ENCODE measurements at regions not wholly inside any gene's neighbourhood (a gene's known extent, or its start where the extent isn't known, plus 50 kb on each side); places are given as distances from the start of the nearest gene placed in this dataset.

DNA sequence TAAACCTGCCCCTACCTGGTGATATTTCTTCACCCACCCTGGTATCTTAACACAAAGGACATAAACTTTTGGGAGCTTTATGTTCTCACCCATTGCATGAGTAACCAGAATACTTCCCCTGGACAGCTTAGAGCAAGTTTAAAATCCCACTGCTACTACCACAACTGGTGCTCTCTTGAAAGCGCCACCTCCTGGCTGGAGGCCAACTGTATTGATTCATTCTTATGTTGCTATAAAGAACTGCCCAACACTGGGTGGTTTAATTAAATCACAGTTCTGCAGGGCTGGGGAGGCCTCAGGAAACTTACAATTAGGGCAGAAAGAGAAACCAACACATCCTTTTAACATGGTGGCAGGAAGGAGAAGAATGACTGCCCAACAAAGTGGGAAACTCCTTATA is 592.4 kb downstream of the EPHA3 start:
- ChIA-PET CTCF (interaction anchor here (0.6 kb wide), 1 partner anchor 49 kb away, joined by 4 read pairs; no protein-coding TSS in a partner anchor), POLR2A (no interaction called here)
- Mint-ChIP-seq H3K27ac (no peak overlapping the region), H3K9me3 (peaks cover 54% of the 10 kb centered on the region), H3K27me3 (ENCODE audit: low read depth) (no peaks in the 10 kb centered on the region), H3K4me1 (no peaks in the 10 kb centered on the region), H3K36me3 (peaks cover 32% of the 10 kb centered on the region), H3K4me3 (no peak overlapping the region)
- no peak for ATAC-seq
- no peak for TF ChIP-seq NFATC4 (CRISPR knock-in tag; IDR thresholded peaks at IDR 0.05)
- TF ChIP-seq JUN (CRISPR knock-in tag; IDR thresholded peaks at IDR 0.05) = no peak
- TF ChIP-seq RELA (CRISPR knock-in tag; IDR thresholded peaks at IDR 0.05; ENCODE audit: borderline replicate concordance) = no peak
- no peak for DNase-seq (ENCODE audit: low spot score)

DNA sequence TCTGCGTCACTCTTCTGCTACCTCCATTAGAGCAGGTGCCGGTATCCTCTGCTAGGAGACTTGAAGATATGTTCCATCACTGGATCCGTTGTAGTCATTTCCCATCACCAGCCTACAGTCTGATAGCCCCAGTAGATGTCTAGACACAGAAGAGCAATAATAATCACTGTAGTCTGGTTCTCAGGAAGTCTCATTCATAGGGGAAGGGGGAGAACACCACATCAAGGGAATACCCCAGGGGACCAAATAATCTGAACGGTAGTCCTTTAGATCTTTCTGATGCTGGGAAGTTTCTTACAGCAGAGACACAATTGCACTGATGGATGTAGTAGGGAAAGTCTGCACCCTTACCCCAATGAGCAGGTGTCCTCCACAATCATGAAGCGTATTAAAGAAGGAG is 595.0 kb downstream of the EPHA3 start:
- no peaks in the 10 kb centered on the region for H3K4me1 Mint-ChIP-seq
- H3K9me3 Mint-ChIP-seq = peaks cover 61% of the 10 kb centered on the region
- ChIA-PET POLR2A (no interaction called here), CTCF (no interaction called here)
- H3K27ac Mint-ChIP-seq = no peak overlapping the region
- peaks cover 37% of the 10 kb centered on the region for H3K36me3 Mint-ChIP-seq
- no peaks in the 10 kb centered on the region for H3K27me3 Mint-ChIP-seq (ENCODE audit: low read depth)
- DNase-seq (ENCODE audit: low spot score) = no peak
- ATAC-seq = no peak
- no peak overlapping the region for H3K4me3 Mint-ChIP-seq
- TF ChIP-seq NFATC4 (CRISPR knock-in tag; IDR thresholded peaks at IDR 0.05) (no peak), NFYB (CRISPR knock-in tag; conservative IDR thresholded peaks at IDR 0.05; ENCODE audit: low read depth) (no peak), RORB (CRISPR knock-in tag; IDR thresholded peaks at IDR 0.05) (no peak)
- TF ChIP-seq, protein P1, sequence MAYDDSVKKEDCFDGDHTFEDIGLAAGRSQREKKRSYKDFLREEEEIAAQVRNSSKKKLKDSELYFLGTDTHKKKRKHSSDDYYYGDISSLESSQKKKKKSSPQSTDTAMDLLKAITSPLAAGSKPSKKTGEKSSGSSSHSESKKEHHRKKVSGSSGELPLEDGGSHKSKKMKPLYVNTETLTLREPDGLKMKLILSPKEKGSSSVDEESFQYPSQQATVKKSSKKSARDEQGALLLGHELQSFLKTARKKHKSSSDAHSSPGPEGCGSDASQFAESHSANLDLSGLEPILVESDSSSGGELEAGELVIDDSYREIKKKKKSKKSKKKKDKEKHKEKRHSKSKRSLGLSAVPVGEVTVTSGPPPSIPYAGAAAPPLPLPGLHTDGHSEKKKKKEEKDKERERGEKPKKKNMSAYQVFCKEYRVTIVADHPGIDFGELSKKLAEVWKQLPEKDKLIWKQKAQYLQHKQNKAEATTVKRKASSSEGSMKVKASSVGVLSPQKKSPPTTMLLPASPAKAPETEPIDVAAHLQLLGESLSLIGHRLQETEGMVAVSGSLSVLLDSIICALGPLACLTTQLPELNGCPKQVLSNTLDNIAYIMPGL (CRISPR knock-in tag; IDR thresholded peaks at IDR 0.05) = no peak
- TF ChIP-seq, protein P2, sequence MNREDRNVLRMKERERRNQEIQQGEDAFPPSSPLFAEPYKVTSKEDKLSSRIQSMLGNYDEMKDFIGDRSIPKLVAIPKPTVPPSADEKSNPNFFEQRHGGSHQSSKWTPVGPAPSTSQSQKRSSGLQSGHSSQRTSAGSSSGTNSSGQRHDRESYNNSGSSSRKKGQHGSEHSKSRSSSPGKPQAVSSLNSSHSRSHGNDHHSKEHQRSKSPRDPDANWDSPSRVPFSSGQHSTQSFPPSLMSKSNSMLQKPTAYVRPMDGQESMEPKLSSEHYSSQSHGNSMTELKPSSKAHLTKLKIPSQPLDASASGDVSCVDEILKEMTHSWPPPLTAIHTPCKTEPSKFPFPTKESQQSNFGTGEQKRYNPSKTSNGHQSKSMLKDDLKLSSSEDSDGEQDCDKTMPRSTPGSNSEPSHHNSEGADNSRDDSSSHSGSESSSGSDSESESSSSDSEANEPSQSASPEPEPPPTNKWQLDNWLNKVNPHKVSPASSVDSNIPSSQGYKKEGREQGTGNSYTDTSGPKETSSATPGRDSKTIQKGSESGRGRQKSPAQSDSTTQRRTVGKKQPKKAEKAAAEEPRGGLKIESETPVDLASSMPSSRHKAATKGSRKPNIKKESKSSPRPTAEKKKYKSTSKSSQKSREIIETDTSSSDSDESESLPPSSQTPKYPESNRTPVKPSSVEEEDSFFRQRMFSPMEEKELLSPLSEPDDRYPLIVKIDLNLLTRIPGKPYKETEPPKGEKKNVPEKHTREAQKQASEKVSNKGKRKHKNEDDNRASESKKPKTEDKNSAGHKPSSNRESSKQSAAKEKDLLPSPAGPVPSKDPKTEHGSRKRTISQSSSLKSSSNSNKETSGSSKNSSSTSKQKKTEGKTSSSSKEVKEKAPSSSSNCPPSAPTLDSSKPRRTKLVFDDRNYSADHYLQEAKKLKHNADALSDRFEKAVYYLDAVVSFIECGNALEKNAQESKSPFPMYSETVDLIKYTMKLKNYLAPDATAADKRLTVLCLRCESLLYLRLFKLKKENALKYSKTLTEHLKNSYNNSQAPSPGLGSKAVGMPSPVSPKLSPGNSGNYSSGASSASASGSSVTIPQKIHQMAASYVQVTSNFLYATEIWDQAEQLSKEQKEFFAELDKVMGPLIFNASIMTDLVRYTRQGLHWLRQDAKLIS (CRISPR knock-in tag; IDR thresholded peaks at IDR 0.05; ENCODE audit: borderline replicate concordance) = no peak

DNA sequence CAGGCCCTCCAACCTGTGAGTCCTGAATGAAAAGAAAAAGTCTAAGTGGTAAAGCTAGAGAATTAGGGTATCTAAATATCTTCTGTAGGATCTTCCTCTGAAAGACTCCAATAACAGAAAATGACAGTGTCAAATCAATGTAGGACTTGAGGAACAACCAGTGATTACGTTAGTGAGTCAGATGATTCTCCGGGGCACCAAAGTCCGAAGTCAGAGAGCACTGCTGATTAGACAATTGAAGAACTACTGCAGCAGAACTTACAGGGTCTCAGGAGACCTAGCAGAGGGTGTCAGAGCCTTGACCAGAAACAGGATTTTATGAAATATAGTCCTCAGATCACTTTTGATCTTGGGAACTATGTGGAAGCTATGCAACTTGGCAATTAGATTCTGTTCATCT is 605.8 kb downstream of the EPHA3 start:
- DNase-seq (ENCODE audit: low spot score) = no peak
- no peak overlapping the region for H3K4me3 Mint-ChIP-seq
- no peak overlapping the region for H3K27ac Mint-ChIP-seq
- POLR2A ChIA-PET = no interaction called here
- CTCF ChIA-PET = no interaction called here
- peaks cover 17% of the 10 kb centered on the region for H3K9me3 Mint-ChIP-seq
- TF ChIP-seq FOXP1 (CRISPR knock-in tag; IDR thresholded peaks at IDR 0.05; ENCODE audit: borderline replicate concordance) (no peak), SMAD4 (CRISPR knock-in tag; IDR thresholded peaks at IDR 0.05) (no peak), ATF1 (CRISPR knock-in tag; IDR thresholded peaks at IDR 0.05) (no peak), GABPB1 (CRISPR knock-in tag; IDR thresholded peaks at IDR 0.05) (no peak), SP1 (CRISPR knock-in tag; conservative IDR thresholded peaks at IDR 0.05) (no peak), HMGA2 (CRISPR knock-in tag; IDR thresholded peaks at IDR 0.05) (no peak), ZNF317 (CRISPR knock-in tag; IDR thresholded peaks at IDR 0.05; ENCODE audit: borderline replicate concordance, low read depth) (no peak), ESRRA (CRISPR knock-in tag; IDR thresholded peaks at IDR 0.05; ENCODE audit: borderline replicate concordance) (no peak), RORB (CRISPR knock-in tag; IDR thresholded peaks at IDR 0.05) (no peak), ZNF138 (CRISPR knock-in tag; conservative IDR thresholded peaks at IDR 0.05) (no peak), TP53 (CRISPR knock-in tag; IDR thresholded peaks at IDR 0.05) (no peak)
- TF ChIP-seq, protein P1 (CRISPR knock-in tag; IDR thresholded peaks at IDR 0.05) = no peak
- TF ChIP-seq, protein P3, sequence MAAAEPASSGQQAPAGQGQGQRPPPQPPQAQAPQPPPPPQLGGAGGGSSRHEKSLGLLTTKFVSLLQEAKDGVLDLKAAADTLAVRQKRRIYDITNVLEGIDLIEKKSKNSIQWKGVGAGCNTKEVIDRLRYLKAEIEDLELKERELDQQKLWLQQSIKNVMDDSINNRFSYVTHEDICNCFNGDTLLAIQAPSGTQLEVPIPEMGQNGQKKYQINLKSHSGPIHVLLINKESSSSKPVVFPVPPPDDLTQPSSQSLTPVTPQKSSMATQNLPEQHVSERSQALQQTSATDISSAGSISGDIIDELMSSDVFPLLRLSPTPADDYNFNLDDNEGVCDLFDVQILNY (CRISPR knock-in tag; IDR thresholded peaks at IDR 0.05) = no peak
- TF ChIP-seq, protein P4, sequence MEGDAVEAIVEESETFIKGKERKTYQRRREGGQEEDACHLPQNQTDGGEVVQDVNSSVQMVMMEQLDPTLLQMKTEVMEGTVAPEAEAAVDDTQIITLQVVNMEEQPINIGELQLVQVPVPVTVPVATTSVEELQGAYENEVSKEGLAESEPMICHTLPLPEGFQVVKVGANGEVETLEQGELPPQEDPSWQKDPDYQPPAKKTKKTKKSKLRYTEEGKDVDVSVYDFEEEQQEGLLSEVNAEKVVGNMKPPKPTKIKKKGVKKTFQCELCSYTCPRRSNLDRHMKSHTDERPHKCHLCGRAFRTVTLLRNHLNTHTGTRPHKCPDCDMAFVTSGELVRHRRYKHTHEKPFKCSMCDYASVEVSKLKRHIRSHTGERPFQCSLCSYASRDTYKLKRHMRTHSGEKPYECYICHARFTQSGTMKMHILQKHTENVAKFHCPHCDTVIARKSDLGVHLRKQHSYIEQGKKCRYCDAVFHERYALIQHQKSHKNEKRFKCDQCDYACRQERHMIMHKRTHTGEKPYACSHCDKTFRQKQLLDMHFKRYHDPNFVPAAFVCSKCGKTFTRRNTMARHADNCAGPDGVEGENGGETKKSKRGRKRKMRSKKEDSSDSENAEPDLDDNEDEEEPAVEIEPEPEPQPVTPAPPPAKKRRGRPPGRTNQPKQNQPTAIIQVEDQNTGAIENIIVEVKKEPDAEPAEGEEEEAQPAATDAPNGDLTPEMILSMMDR (IDR thresholded peaks at IDR 0.05) = no peak
- TF ChIP-seq, protein P5, sequence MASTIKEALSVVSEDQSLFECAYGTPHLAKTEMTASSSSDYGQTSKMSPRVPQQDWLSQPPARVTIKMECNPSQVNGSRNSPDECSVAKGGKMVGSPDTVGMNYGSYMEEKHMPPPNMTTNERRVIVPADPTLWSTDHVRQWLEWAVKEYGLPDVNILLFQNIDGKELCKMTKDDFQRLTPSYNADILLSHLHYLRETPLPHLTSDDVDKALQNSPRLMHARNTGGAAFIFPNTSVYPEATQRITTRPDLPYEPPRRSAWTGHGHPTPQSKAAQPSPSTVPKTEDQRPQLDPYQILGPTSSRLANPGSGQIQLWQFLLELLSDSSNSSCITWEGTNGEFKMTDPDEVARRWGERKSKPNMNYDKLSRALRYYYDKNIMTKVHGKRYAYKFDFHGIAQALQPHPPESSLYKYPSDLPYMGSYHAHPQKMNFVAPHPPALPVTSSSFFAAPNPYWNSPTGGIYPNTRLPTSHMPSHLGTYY (CRISPR knock-in tag; IDR thresholded peaks at IDR 0.05) = no peak
- no peaks in the 10 kb centered on the region for H3K27me3 Mint-ChIP-seq (ENCODE audit: low read depth)
- no peaks in the 10 kb centered on the region for H3K4me1 Mint-ChIP-seq
- no peak for ATAC-seq
- 0 out of 2 replicates have a peak, but pooled peaks cover 2% of the 10 kb centered on the region for H3K36me3 Mint-ChIP-seq

Measured in WTC11 (cell line).